ENCODE measurements at regions not wholly inside any gene's neighbourhood (a gene's known extent, or its start where the extent isn't known, plus 50 kb on each side); places are given as distances from the start of the nearest gene placed in this dataset.

DNA sequence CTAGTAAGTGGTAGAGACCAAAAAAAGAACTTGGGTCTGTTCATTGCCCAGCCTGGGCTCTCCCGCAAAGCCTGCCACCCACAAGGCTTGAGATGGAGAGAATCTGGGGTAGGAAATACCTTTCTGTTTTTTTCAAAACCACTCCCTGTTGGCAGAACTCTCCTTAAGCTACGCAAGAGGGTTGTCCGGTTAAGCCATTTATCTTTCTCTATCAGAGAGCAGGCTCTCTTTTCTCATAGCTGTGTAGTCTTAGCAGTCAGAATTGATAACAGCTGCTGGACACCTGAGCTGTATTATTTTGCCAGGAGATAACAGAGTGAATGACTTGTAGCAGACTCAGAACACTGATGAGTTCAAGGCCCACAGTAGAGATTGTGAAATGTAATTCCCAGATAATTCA is 1088.1 kb downstream of the TSN start (continued):
- TF ChIP-seq, protein P1, sequence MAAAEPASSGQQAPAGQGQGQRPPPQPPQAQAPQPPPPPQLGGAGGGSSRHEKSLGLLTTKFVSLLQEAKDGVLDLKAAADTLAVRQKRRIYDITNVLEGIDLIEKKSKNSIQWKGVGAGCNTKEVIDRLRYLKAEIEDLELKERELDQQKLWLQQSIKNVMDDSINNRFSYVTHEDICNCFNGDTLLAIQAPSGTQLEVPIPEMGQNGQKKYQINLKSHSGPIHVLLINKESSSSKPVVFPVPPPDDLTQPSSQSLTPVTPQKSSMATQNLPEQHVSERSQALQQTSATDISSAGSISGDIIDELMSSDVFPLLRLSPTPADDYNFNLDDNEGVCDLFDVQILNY (CRISPR knock-in tag; IDR thresholded peaks at IDR 0.05) = no peak
- TF ChIP-seq TCF7L2 (IDR thresholded peaks at IDR 0.05; ENCODE audit: low read depth, low read length) = no peak
- no peak for TF ChIP-seq HDAC2 (IDR thresholded peaks at IDR 0.05)

DNA sequence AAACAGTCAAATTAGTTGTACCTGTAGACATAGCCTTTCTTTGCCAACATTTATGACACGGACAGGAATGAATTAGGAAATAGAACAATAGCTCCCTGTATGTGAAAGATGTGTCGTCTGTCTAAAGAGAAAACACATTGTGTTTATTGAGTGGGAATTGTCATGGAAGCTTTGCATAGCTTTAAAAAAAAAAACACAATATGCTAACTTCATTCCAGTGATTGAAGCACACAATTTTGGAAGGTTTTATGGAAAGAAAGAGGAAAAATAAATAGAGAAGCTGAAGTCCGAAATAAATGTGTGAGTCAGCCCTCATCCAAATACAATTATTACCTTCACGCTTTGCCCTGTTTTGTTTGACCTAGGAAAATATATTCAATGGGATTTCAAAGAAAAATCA is 1095.7 kb downstream of the TSN start:
- FAIRE-seq (no peak), DNase-seq (ENCODE audit: extremely low read depth in 1 of 4, low spot score in 3 of 4) (no peak), ATAC-seq (no peak)
- no peaks in the 10 kb centered on the region for H3K27me3 ChIP-seq (ENCODE audit: control insufficient read depth in 2 of 2, insufficient read depth in 2 of 2, low read length in 2 of 2)
- H2AFZ ChIP-seq (ENCODE audit: low read depth, low read length) = no peak overlapping the region
- in situ Hi-C loops (cut with MboI) (no loop called here), intact Hi-C loops (cut with micrococcal nuclease) (no loop called here)
- no peaks in the 10 kb centered on the region for H3K79me2 ChIP-seq (ENCODE audit: control insufficient read depth, insufficient read depth, low read length)
- no peak overlapping the region for H3K4me2 ChIP-seq (ENCODE audit: insufficient read depth, low read length)
- POLR2A ChIA-PET = no interaction called here
- H3K27ac ChIP-seq (ENCODE audit: extremely low read depth, low read depth, low read length) = no peak overlapping the region
- H3K9ac ChIP-seq (ENCODE audit: insufficient read depth in 1 of 2, low read depth in 2 of 2, low read length in 2 of 2) = no peak overlapping the region
- H3K4me1 ChIP-seq (replicated peaks in 1 of 2; ENCODE audit: control insufficient read depth in 2 of 2, insufficient read depth in 2 of 2, low read length in 2 of 2) = no peaks in the 10 kb centered on the region
- H3K4me3 ChIP-seq = no peak overlapping the region
- no peaks in the 10 kb centered on the region for H3K9me3 ChIP-seq (replicated peaks; ENCODE audit: control insufficient read depth, insufficient read depth, low read depth, low read length)
- no peaks in the 10 kb centered on the region for H3K36me3 ChIP-seq (ENCODE audit: control insufficient read depth, insufficient read depth, low read length)
- WGBS (ENCODE audit: insufficient coverage, low coverage, missing lambda C conversion rate) = 1% methylated on average over 4 of the region's 4 CpGs
- no peaks in the 10 kb centered on the region for H4K20me1 ChIP-seq (replicated peaks; ENCODE audit: control insufficient read depth, insufficient read depth, low read length)
- BruUV-seq (replicated peaks) = no TSS peak
- CTCF ChIA-PET (ENCODE audit: low intra/inter-chr PET ratio) = no interaction called here
- no peaks in the 10 kb centered on the region for H3K9me1 ChIP-seq (ENCODE audit: control insufficient read depth, insufficient read depth, low read length)
- TF ChIP-seq SRSF7 (optimal IDR thresholded peaks at IDR 0.05; ENCODE audit: low read depth, low read length) (no peak), NFE2 (IDR thresholded peaks at IDR 0.05; ENCODE audit: low read depth) (no peak), CHD4 (IDR thresholded peaks at IDR 0.05; ENCODE audit: insufficient read depth, insufficient replicate concordance, low read depth, low read length, poor library complexity, severe bottlenecking) (no peak), CREBBP (IDR thresholded peaks at IDR 0.05; ENCODE audit: low read depth, low read length) (no peak), KLF13 (tag; IDR thresholded peaks at IDR 0.05; ENCODE audit: borderline replicate concordance, low read depth) (no peak), GATAD2B (IDR thresholded peaks at IDR 0.05; ENCODE audit: borderline replicate concordance) (no peak), KLF6 (CRISPR knock-in tag; IDR thresholded peaks at IDR 0.05; ENCODE audit: borderline replicate concordance) (no peak), ZNF780A (CRISPR knock-in tag; IDR thresholded peaks at IDR 0.05) (no peak)
- TF ChIP-seq, protein P2, sequence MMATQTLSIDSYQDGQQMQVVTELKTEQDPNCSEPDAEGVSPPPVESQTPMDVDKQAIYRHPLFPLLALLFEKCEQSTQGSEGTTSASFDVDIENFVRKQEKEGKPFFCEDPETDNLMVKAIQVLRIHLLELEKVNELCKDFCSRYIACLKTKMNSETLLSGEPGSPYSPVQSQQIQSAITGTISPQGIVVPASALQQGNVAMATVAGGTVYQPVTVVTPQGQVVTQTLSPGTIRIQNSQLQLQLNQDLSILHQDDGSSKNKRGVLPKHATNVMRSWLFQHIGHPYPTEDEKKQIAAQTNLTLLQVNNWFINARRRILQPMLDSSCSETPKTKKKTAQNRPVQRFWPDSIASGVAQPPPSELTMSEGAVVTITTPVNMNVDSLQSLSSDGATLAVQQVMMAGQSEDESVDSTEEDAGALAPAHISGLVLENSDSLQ (IDR thresholded peaks at IDR 0.05) = no peak
- TF ChIP-seq, protein P3, sequence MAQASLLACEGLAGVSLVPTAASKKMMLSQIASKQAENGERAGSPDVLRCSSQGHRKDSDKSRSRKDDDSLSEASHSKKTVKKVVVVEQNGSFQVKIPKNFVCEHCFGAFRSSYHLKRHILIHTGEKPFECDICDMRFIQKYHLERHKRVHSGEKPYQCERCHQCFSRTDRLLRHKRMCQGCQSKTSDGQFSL (CRISPR knock-in tag; IDR thresholded peaks at IDR 0.05) = no peak
- TF ChIP-seq, protein P3 (tag; IDR thresholded peaks at IDR 0.05) = no peak
- TF ChIP-seq, protein P4, sequence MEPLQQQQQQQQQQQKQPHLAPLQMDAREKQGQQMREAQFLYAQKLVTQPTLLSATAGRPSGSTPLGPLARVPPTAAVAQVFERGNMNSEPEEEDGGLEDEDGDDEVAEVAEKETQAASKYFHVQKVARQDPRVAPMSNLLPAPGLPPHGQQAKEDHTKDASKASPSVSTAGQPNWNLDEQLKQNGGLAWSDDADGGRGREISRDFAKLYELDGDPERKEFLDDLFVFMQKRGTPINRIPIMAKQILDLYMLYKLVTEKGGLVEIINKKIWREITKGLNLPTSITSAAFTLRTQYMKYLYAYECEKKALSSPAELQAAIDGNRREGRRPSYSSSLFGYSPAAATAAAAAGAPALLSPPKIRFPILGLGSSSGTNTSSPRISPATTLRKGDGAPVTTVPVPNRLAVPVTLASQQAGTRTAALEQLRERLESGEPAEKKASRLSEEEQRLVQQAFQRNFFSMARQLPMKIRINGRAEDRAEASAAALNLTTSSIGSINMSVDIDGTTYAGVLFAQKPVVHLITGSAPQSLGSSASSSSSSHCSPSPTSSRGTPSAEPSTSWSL (CRISPR knock-in tag; IDR thresholded peaks at IDR 0.05; ENCODE audit: borderline replicate concordance) = no peak
- TF ChIP-seq, protein P5, sequence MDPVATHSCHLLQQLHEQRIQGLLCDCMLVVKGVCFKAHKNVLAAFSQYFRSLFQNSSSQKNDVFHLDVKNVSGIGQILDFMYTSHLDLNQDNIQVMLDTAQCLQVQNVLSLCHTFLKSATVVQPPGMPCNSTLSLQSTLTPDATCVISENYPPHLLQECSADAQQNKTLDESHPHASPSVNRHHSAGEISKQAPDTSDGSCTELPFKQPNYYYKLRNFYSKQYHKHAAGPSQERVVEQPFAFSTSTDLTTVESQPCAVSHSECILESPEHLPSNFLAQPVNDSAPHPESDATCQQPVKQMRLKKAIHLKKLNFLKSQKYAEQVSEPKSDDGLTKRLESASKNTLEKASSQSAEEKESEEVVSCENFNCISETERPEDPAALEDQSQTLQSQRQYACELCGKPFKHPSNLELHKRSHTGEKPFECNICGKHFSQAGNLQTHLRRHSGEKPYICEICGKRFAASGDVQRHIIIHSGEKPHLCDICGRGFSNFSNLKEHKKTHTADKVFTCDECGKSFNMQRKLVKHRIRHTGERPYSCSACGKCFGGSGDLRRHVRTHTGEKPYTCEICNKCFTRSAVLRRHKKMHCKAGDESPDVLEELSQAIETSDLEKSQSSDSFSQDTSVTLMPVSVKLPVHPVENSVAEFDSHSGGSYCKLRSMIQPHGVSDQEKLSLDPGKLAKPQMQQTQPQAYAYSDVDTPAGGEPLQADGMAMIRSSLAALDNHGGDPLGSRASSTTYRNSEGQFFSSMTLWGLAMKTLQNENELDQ (CRISPR knock-in tag; IDR thresholded peaks at IDR 0.05; ENCODE audit: borderline replicate concordance) = no peak
